ENCODE measurements at regions not wholly inside any gene's neighbourhood (a gene's known extent, or its start where the extent isn't known, plus 50 kb on each side); places are given as distances from the start of the nearest gene placed in this dataset.

DNA sequence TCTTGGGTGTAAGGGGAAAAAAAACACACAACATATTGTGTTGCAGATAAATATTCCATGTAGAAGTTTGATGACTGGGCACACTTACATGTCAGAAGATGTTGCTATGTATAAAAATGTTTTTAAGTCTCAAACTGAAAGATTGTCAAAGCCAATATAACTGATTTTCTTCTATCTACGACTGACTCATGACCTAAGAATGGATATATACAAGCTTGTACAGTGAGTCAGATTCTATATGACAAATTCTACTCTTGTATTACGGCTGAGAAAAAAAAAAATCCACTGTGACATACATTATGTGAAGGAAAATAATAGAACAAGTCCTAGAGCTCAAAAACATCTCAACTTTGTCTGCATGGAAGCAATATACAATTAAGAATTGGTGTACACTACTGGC is 343.0 kb upstream of the PCDH15 start:
- H3K4me2 ChIP-seq (ENCODE audit: low read length) = no peak overlapping the region
- no peaks in the 10 kb centered on the region for H3K79me1 ChIP-seq (ENCODE audit: low read length)
- no peak overlapping the region for H2BK12ac ChIP-seq (ENCODE audit: low read length)
- no peaks in the 10 kb centered on the region for H3K9me3 ChIP-seq (ENCODE audit: insufficient read depth, low read depth, low read length)
- H2AK5ac ChIP-seq (ENCODE audit: low read length) = no peak overlapping the region
- H3K9ac ChIP-seq (ENCODE audit: low read length) = no peak overlapping the region
- H3K14ac ChIP-seq (ENCODE audit: low read length) = no peak overlapping the region
- H3K27ac ChIP-seq (ENCODE audit: low read depth, low read length) = no peak overlapping the region
- H3K4ac ChIP-seq (ENCODE audit: low read depth, low read length) = no peak overlapping the region
- no peaks in the 10 kb centered on the region for H3K27me3 ChIP-seq (ENCODE audit: insufficient read depth, low read length)
- no peaks in the 10 kb centered on the region for H3K36me3 ChIP-seq (ENCODE audit: control insufficient read depth in 1 of 2, insufficient read depth in 2 of 2, low read length in 2 of 2)
- no peak overlapping the region for H2BK5ac ChIP-seq (ENCODE audit: low read depth, low read length, poor library complexity)
- H4K91ac ChIP-seq (ENCODE audit: low read depth, low read length) = no peak overlapping the region
- DNase-seq = no peak
- no peak overlapping the region for H2AFZ ChIP-seq (ENCODE audit: insufficient read depth, low read length, poor library complexity)
- H3K18ac ChIP-seq (ENCODE audit: low read length) = no peak overlapping the region
- no peaks in the 10 kb centered on the region for H3K79me2 ChIP-seq (ENCODE audit: control insufficient read depth, insufficient read depth, low read length, poor library complexity)
- H3K23ac ChIP-seq (ENCODE audit: low read length) = no peak overlapping the region
- H4K12ac ChIP-seq (ENCODE audit: low read depth, low read length) = no peak overlapping the region
- H3K4me1 ChIP-seq (ENCODE audit: control insufficient read depth in 1 of 2, insufficient read depth in 2 of 2, low read length in 2 of 2) = no peaks in the 10 kb centered on the region
- H4K8ac ChIP-seq (ENCODE audit: low read depth, low read length) = no peak overlapping the region
- H3K4me3 ChIP-seq (ENCODE audit: low read depth, low read length) = no peak overlapping the region
- no CpG with 5 or more reads among the region's 2 CpGs for WGBS (ENCODE audit: extremely low coverage, insufficient coverage, insufficient read length)
- no peak overlapping the region for H2BK120ac ChIP-seq (ENCODE audit: insufficient read depth, low read length, poor library complexity)

- Histone ChIP-seq H3K4me3 (ENCODE audit: low read depth, low read length) (no peak overlapping the region), H3K79me2 (ENCODE audit: control insufficient read depth, insufficient read depth, low read length, poor library complexity) (no peaks in the 10 kb centered on the region), H2BK5ac (ENCODE audit: low read depth, low read length, poor library complexity) (no peak overlapping the region), H3K18ac (ENCODE audit: low read length) (no peak overlapping the region), H3K9me3 (ENCODE audit: insufficient read depth, low read depth, low read length) (no peaks in the 10 kb centered on the region), H3K14ac (ENCODE audit: low read length) (no peak overlapping the region), H3K23ac (ENCODE audit: low read length) (no peak overlapping the region), H2BK12ac (ENCODE audit: low read length) (no peak overlapping the region), H2BK120ac (ENCODE audit: insufficient read depth, low read length, poor library complexity) (no peak overlapping the region), H3K79me1 (ENCODE audit: low read length) (no peaks in the 10 kb centered on the region), H3K4ac (ENCODE audit: low read depth, low read length) (no peak overlapping the region), H2AFZ (ENCODE audit: insufficient read depth, low read length, poor library complexity) (no peak overlapping the region), H3K4me2 (ENCODE audit: low read length) (no peak overlapping the region), H4K12ac (ENCODE audit: low read depth, low read length) (no peak overlapping the region), H4K91ac (ENCODE audit: low read depth, low read length) (no peak overlapping the region), H3K27ac (ENCODE audit: low read depth, low read length) (no peak overlapping the region), H3K9ac (ENCODE audit: low read length) (no peak overlapping the region), H2AK5ac (ENCODE audit: low read length) (no peak overlapping the region), H3K4me1 (ENCODE audit: control insufficient read depth in 1 of 2, insufficient read depth in 2 of 2, low read length in 2 of 2) (no peaks in the 10 kb centered on the region), H4K8ac (ENCODE audit: low read depth, low read length) (no peak overlapping the region), H3K36me3 (ENCODE audit: control insufficient read depth in 1 of 2, insufficient read depth in 2 of 2, low read length in 2 of 2) (no peaks in the 10 kb centered on the region), H3K27me3 (ENCODE audit: insufficient read depth, low read length) (no peaks in the 10 kb centered on the region)
- no peak for DNase-seq
These were observed 340.9 kb upstream of the PCDH15 start for GRCh38 chr10:55141892-55142291.

DNA sequence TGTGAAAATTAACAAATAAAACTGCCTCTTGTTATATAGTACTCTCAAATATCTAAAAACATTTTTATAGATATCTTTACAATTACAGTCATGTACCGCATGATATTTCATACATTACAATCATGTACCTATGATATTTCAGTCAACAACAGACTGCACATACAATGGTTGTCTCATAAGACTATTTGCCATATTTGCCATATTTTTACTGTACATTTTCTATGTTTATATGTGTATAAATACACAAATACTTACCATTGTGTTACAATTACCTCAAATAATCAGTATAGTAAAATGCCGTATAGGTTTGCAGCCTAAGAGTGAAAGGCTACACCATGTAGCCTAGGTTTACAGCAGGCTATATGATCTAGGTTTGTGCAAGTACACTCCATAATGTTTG is 336.0 kb upstream of the PCDH15 start:
- no peak overlapping the region for H2BK5ac ChIP-seq (ENCODE audit: low read depth, low read length, poor library complexity)
- H3K4ac ChIP-seq (ENCODE audit: low read depth, low read length) = no peak overlapping the region
- no peaks in the 10 kb centered on the region for H3K4me1 ChIP-seq (ENCODE audit: control insufficient read depth in 1 of 2, insufficient read depth in 2 of 2, low read length in 2 of 2)
- H4K8ac ChIP-seq (ENCODE audit: low read depth, low read length) = no peak overlapping the region
- no peak overlapping the region for H4K12ac ChIP-seq (ENCODE audit: low read depth, low read length)
- DNase-seq = no peak
- WGBS (ENCODE audit: extremely low coverage, insufficient coverage, insufficient read length) = no CpG with 5 or more reads among the region's 2 CpGs
- H3K14ac ChIP-seq (ENCODE audit: low read length) = no peak overlapping the region
- no peak overlapping the region for H3K4me3 ChIP-seq (ENCODE audit: low read depth, low read length)
- H3K79me1 ChIP-seq (ENCODE audit: low read length) = no peaks in the 10 kb centered on the region
- H3K9ac ChIP-seq (ENCODE audit: low read length) = no peak overlapping the region
- no peak overlapping the region for H2AK5ac ChIP-seq (ENCODE audit: low read length)
- no peak overlapping the region for H2AFZ ChIP-seq (ENCODE audit: insufficient read depth, low read length, poor library complexity)
- H3K27ac ChIP-seq (ENCODE audit: low read depth, low read length) = no peak overlapping the region
- no peak overlapping the region for H3K18ac ChIP-seq (ENCODE audit: low read length)
- H3K4me2 ChIP-seq (ENCODE audit: low read length) = no peak overlapping the region
- H3K36me3 ChIP-seq (ENCODE audit: control insufficient read depth in 1 of 2, insufficient read depth in 2 of 2, low read length in 2 of 2) = no peaks in the 10 kb centered on the region
- no peak overlapping the region for H4K91ac ChIP-seq (ENCODE audit: low read depth, low read length)
- H2BK120ac ChIP-seq (ENCODE audit: insufficient read depth, low read length, poor library complexity) = no peak overlapping the region
- H3K23ac ChIP-seq (ENCODE audit: low read length) = no peak overlapping the region
- H3K9me3 ChIP-seq (ENCODE audit: insufficient read depth, low read depth, low read length) = no peaks in the 10 kb centered on the region
- H3K27me3 ChIP-seq (ENCODE audit: insufficient read depth, low read length) = no peaks in the 10 kb centered on the region
- H3K79me2 ChIP-seq (ENCODE audit: control insufficient read depth, insufficient read depth, low read length, poor library complexity) = no peaks in the 10 kb centered on the region
- H2BK12ac ChIP-seq (ENCODE audit: low read length) = no peak overlapping the region

DNA sequence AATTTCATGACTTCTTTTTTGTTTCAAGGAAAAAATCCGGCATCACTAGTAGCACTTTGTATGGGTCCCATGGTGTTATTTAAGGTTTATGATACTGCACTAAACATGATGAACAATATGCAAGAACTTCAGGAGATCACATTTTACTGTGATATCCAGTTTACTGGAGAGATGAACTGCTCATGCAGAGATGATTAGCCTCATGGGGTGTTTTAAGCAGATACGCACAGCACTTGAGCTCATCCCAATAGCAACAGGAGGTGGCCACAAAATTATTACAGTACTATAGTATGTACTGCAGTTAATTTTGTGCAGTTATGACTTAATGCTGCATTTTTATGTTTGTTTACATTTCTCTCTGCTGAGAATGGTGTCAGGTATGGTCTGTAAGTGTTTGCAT is 303.7 kb upstream of the PCDH15 start:
- DNase-seq = no peak
- Histone ChIP-seq H3K9me3 (ENCODE audit: insufficient read depth, low read depth, low read length) (no peaks in the 10 kb centered on the region), H3K79me2 (ENCODE audit: control insufficient read depth, insufficient read depth, low read length, poor library complexity) (no peaks in the 10 kb centered on the region), H3K4me3 (ENCODE audit: low read depth, low read length) (no peak overlapping the region), H3K27me3 (ENCODE audit: insufficient read depth, low read length) (no peaks in the 10 kb centered on the region), H3K27ac (ENCODE audit: low read depth, low read length) (no peak overlapping the region), H3K18ac (ENCODE audit: low read length) (no peak overlapping the region), H4K8ac (ENCODE audit: low read depth, low read length) (no peak overlapping the region), H3K14ac (ENCODE audit: low read length) (no peak overlapping the region), H2AFZ (ENCODE audit: insufficient read depth, low read length, poor library complexity) (no peak overlapping the region), H2BK5ac (ENCODE audit: low read depth, low read length, poor library complexity) (no peak overlapping the region), H3K9ac (ENCODE audit: low read length) (no peak overlapping the region), H3K36me3 (ENCODE audit: control insufficient read depth in 1 of 2, insufficient read depth in 2 of 2, low read length in 2 of 2) (no peaks in the 10 kb centered on the region), H3K4me2 (ENCODE audit: low read length) (no peak overlapping the region), H3K79me1 (ENCODE audit: low read length) (no peaks in the 10 kb centered on the region), H3K4ac (ENCODE audit: low read depth, low read length) (no peak overlapping the region), H2BK12ac (ENCODE audit: low read length) (no peak overlapping the region), H2BK120ac (ENCODE audit: insufficient read depth, low read length, poor library complexity) (no peak overlapping the region), H2AK5ac (ENCODE audit: low read length) (no peak overlapping the region), H3K23ac (ENCODE audit: low read length) (no peak overlapping the region), H4K91ac (ENCODE audit: low read depth, low read length) (no peak overlapping the region), H4K12ac (ENCODE audit: low read depth, low read length) (no peak overlapping the region), H3K4me1 (ENCODE audit: control insufficient read depth in 1 of 2, insufficient read depth in 2 of 2, low read length in 2 of 2) (no peaks in the 10 kb centered on the region)
- whole genome bisulfite sequencing (ENCODE audit: extremely low coverage, insufficient coverage, insufficient read length) = no CpG with 5 or more reads among the region's 2 CpGs

GRCh38 chr10:55098452-55098851 is 297.4 kb upstream of the PCDH15 start:
- Histone ChIP-seq H3K79me2 (ENCODE audit: control insufficient read depth, insufficient read depth, low read length, poor library complexity) (no peaks in the 10 kb centered on the region), H4K12ac (ENCODE audit: low read depth, low read length) (no peak overlapping the region), H3K4me1 (ENCODE audit: control insufficient read depth in 1 of 2, insufficient read depth in 2 of 2, low read length in 2 of 2) (no peaks in the 10 kb centered on the region), H3K4me3 (ENCODE audit: low read depth, low read length) (no peak overlapping the region), H2BK120ac (ENCODE audit: insufficient read depth, low read length, poor library complexity) (no peak overlapping the region), H3K14ac (ENCODE audit: low read length) (no peak overlapping the region), H2BK12ac (ENCODE audit: low read length) (no peak overlapping the region), H3K23ac (ENCODE audit: low read length) (no peak overlapping the region), H2AK5ac (ENCODE audit: low read length) (no peak overlapping the region), H3K27ac (ENCODE audit: low read depth, low read length) (no peak overlapping the region), H3K27me3 (ENCODE audit: insufficient read depth, low read length) (no peaks in the 10 kb centered on the region), H2AFZ (ENCODE audit: insufficient read depth, low read length, poor library complexity) (no peak overlapping the region), H4K8ac (ENCODE audit: low read depth, low read length) (no peak overlapping the region), H3K4ac (ENCODE audit: low read depth, low read length) (no peak overlapping the region), H3K9ac (ENCODE audit: low read length) (no peak overlapping the region), H3K18ac (ENCODE audit: low read length) (no peak overlapping the region), H3K79me1 (ENCODE audit: low read length) (no peaks in the 10 kb centered on the region), H3K9me3 (ENCODE audit: insufficient read depth, low read depth, low read length) (no peaks in the 10 kb centered on the region), H4K91ac (ENCODE audit: low read depth, low read length) (no peak overlapping the region), H3K4me2 (ENCODE audit: low read length) (no peak overlapping the region), H3K36me3 (ENCODE audit: control insufficient read depth in 1 of 2, insufficient read depth in 2 of 2, low read length in 2 of 2) (no peaks in the 10 kb centered on the region), H2BK5ac (ENCODE audit: low read depth, low read length, poor library complexity) (no peak overlapping the region)
- no CpG with 5 or more reads among the region's 9 CpGs for WGBS (ENCODE audit: extremely low coverage, insufficient coverage, insufficient read length)
- DNase-seq = no peak

Data from trophoblast cell (in vitro differentiated cells and primary cell).